ENCODE measurements at regions not wholly inside any gene's neighbourhood (a gene's known extent, or its start where the extent isn't known, plus 50 kb on each side); places are given as distances from the start of the nearest gene placed in this dataset.
"Not testable (repeated sequence)": the region's sequence is repeated elsewhere in the genome, so short reads cannot be mapped to it uniquely, and the experiment has no call there.

DNA sequence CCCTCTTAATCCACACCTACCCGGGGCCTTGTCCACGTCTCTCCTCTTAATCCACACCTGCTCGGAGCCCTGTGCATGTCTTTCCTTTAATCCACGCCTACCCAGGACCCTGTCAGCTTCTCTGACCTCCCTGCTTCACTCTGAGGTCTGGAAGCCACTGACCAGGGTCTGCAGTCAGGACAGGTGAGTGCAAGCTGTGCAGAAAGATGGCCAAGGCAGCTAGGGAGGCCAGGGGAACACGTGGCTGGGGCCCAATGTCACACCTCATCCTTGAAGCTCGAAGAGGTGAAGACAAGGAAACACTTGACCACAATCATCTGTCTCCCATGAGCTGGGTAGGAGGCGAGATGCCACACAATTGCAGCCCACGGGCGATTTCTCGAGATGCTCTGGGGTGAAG is 1516.9 kb downstream of the BRD1 start:
- DNase-seq = no peak

DNA sequence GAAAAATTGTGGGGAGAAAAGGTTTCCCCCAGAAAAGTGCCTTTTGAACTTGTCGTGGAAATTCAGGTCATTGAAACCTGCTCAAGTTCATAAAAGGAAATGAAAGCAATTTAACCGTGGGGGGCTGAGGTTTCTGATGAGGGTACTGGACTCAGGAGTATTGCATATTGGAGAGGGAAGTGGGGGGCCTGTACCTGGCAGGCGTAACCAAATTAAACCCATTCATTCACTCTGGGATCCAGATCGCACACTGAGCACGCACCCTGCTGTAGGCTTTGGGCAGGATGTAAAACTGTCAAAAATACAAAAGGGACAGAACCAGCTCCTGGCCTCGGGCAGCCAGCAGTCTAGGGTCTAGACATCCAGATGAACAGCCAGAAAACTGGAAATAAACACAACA is 1517.4 kb downstream of the BRD1 start:
- no peak for DNase-seq

DNA sequence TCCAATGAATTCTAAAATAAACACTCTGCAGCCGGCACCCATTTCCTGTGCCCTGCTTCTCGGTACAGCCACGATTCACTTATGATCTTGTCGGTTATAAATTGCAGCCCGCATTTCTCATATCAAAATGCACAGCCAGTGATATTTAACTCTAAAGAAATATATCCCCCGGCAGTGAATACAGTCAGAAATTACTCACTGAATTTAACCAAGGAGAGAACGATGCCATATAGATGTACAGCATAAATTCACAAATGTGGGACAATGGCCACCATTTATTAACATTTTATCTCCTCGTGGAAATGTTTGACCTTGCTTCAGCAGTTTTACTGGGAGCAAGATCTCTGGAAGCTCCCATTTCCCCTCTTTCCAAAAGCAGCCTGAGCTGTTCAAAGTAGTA is 1517.8 kb downstream of the BRD1 start:
- DNase-seq = no peak

DNA sequence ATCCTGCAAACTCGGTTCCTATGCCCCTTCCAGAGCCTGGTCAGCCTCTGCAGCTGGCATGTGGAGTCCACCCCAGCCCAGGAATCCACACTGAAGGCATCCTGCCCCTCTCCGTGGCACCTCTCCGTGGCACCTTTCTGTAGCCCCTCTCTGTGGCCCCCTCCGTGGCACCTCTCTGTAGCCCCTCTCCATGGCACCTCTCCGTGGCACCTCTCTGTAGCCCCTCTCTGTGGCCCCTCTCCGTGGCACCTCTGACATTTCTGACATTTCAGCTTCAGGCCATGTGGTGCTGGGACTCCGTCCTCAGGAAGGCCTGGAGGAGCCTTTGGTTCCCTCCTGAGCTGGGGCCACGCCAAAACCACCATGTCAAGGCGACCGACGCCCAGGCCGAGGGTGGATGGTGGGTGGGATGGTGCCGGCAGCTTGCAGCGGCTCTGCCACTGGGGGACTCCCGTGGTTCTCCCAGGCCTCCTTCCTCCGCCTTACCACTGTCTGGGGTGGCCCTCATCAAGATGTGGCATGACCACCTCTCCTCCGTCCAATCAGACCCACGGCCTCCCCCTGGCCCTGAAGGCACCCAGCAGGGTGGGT is 1518.5 kb downstream of the BRD1 start:
- DNase-seq = no peak

DNA sequence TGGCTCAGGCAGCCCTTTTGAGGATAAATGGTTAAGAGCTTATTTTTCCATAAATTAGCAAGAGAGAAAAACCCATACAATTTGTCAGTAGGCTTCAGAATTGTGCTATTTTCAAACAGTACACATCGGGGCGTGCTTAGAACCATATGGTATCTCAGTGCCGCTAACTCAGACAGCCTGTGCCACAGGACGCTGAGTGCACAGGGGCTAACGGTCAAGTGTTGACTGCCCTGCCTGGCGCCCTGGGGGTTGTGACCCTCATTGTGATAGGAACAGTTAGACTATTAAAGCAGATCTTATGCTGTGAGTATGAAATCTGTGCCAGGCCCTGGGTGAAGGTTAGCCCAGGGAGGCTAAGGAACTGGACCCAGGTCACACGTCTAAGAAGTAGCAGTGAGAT is 1519.7 kb downstream of the BRD1 start:
- DNase-seq = no peak

DNA sequence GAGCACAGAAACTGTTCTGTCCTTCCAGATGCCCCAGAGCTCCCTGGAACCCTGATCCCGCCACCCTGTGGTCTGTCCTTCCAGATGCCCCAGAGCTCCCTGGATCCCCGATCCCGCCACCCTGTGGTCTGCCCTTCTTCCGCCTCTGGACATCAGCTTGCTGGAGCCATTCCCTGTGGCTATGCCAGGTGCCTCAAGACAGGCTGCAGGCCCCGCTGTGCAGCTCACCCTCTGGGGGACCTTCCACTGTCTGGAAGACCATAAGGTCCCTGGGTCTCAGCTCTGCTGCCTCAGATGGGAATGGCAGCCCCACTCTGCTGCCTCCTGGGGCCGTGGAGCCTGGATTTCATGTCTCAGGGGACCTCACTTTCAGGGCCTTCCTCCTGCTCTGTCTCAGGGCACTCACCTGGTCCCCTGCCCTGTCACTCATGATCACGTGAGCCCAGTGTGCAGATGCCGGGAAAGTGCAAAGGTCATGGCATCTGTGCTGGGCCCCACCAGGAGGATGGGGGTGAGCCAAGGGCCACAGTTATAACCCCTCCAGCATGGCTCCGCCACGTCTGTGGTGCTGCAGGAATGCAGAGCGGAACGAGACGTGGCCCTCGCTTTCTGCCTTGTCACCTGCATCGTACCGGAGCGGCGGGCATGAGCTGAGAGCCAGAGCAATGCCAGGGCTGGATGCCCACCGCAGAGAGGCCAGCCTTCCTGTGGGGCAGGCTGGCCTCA is 1520.7 kb downstream of the BRD1 start:
- DNase-seq = no peak

DNA sequence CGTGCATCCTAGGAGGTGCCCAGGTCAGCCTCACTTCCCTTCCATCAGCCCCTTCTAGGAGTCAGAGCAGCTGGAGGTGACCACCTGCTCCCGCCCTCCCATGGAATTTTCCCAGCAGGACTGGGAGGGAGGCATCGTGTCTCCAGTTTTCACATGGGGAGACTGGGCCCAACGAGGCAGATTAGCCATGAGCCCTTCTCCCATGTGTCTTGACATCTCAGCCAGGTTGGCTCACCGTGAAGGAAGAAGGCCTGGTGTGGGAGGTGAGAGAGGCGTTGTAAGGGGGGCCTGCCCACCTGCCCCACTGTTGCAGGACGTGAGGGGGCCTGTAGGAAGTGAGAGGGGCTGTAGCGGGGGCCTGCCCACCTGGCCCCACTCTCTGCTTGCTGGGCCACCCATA is 1521.4 kb downstream of the BRD1 start:
- DNase-seq = no peak

DNA sequence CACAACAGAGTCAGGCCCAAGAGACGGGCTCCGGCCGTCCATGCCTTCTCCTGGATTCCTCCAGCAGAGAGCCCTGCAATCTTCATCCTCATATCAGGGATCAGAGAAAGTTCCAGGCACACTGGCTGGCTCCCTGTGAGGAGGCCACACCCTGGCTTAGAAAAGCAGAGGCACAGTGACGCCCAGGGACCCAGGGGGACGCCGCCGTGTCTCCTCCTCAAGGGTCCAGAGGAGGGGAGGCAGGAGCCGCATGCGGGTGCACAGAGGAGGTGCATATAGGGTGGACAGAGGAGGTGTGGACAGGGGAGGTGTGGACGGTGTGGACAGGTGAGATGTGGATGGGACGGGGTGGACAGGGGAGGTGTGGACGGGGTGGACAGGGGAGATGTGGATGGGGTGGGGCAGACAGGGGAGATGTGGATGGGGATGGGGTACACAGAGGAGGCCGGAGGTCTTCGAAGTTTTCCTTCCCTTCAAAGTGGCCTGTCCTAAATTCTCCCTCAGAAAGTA is 1521.9 kb downstream of the BRD1 start:
- DNase-seq = no peak

DNA sequence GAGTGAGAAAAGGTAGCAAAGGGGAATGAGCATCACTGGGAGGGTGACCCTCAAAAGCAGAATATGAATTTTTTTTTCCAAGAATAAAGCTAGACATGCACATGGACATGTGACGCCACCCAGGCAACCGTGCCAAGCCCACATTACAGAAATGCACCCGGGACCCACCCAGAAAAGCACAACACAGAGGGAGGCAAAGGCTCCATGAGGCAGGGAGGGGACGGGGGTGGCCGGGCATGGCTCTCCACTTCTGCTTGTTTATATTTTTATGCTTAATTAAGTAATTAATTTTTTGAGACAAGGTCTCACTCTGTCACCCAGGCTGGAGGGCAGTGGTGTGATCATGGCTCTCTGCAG is 1524.3 kb downstream of the BRD1 start:
- no peak for DNase-seq

DNA sequence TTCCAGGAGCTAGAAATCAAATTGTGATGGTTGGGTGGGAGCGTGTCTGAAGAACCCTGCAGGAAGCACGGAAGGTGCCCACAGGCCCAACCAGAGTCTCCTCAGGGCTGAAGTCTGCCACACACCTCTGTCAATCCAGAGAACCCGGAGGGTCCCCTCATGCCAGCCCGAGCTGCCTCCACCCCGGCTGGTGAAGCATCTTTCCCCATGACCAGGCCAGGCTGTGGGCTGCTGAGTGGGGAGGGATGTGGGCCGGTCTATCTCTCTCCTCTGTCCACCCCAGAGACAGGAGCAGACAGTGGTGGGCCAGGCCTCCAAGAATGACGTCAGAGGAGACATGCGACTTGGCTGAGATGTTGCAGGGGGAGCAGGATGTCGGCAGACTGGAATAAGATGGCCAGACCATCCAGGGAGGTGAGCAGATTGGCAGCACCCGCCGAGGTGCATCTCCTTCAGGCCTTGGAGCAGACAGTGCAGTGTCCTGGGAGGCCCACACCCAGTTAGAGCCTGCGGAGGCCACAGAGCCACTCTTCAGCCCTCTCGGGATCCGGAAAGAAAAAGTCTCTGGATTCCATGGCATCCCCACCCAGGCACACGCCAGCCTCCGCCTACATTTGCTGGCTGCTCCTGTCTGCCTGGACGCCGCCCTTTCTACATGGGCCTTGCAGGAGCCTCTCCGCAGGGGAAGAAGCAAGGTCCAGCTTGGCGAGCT is 1524.9 kb downstream of the BRD1 start:
- no peak for DNase-seq

DNA sequence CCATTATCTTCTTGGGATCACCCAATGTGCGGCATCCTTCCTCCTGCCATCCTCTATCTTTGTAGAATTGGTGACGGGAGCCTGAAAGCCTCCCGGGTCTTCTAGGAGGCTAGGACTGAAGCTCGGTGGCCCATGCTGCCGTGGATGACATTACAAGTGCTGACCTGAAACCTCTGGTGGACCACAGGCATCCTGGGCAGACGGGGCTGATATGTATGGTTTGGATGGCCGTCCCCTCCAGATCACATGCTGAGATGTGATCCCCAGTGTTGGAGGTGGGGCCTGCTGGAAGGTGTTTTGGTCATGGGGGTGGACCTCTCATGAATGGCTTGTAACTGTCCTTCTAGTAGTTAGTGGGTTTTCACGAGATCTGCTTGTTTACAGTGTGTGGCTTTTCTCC is 1525.8 kb downstream of the BRD1 start:
- no peak for DNase-seq

DNA sequence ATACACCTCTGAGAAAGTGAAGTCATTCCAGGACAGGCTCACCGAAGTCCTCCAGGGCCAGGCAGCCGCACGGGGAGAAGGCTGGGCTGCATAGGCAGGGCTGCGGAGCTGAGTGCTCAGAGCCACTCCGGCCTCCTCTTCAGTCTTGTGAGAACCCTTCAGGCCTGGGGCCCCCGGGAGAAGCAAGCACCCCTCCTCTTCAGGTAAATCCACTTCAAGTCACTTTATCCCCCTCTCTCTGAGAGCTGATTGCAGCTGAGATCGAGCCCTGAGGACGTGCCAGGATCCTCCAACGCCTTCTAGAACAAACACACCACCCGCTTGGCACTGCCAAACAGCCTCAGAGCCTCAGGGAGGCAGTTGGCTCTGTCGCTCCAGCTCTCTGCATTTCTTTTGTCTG is 1526.3 kb downstream of the BRD1 start:
- DNase-seq = no peak

DNA sequence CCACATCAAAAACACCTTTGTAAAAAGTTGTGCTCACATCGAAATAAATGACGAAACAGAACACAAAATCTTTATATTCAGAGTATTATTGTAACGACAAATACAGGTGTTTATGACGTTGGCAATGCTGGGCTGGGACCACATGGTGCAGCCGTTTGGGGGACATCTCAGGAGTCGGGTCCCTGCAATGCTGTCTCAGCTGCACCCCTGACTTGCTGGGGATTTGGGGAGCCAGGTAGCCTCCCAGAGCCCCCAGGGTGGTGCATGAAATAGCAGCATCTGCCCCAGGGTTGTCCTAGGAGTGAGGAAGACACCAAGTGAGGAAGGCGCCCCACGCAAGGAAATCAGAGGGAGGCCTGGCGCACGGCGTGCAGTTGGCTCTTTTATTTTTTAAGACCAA is 1526.8 kb downstream of the BRD1 start:
- no peak for DNase-seq

DNA sequence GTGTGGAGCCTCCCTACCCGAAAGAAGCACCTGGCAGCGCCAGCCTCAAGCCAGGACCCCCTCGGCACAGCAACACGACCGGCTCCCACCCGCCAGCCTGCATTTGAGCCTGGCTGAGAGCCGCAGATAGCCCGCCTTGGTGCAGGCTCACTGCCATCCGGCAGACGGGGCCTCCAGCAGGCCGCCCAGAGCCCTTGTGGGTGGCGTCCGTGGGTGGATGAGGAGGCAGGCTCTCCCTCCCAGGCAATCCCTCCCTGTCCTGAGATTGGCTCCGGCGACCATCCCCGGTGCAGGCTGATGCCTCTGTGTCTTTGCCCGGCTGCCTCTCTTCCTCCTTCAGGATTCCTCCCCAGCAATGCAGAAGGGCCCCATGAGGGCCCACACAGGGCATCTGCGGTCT is 1527.9 kb downstream of the BRD1 start:
- DNase-seq = no peak

DNA sequence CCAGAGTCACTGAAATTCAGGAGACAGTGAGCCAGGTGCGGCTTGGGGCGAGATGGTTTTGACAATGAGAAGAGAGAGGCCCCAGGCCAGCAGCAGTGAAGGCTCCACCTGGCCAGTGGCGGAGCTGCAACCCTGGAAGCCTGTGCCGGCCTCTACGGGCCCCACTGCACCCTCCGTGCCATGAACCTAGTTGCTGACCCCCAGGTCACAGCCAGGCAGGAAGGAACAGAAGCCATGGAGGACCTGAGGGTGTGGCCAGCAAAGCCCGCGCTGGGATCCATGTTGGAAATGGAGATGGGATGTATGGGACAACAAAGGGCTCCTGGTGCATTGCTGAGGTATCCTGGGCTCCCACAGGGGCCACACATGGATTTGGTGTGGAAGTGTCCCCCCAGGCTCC is 1528.5 kb downstream of the BRD1 start:
- DNase-seq = no peak

DNA sequence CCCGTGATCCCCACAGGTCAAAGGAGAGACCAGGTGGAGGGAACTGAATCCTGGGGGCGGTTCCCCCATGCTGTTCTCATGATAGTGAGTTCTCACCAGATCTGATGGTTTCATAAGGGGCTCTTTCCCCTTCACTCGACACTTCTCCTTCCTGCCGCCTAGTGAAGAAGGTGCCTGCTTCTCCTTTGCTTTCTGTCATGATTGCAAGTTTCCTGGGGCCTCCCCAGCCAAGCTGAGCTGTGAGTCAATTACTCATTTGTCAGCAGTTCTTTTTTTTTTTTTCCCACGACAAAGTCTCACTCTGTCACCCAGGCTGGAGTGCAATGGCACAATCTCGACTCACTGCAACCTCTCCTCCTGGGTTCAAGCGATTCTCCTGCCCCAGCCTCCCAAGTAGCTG is 1530.4 kb downstream of the BRD1 start:
- no peak for DNase-seq

DNA sequence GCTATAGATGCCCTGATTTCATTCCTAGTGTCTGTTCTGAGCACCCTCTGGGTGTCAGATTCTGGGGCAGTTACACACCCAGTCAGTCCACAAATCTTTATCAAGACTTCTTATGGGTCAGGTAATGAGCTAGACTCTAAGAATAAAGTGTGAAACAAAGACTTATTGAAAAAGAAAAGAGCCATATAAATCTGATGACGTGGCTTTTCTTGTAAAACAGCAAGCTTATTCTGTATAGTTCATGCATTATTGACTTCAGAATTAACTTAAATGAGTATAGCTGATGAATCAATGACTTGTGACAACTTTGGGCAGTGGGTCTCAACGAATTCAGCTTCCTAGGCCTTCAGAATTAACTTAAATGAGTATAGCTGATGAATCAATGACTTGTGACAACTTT is 1527.5 kb downstream of the TBC1D22A start:
- DNase-seq = not testable (repeated sequence)

DNA sequence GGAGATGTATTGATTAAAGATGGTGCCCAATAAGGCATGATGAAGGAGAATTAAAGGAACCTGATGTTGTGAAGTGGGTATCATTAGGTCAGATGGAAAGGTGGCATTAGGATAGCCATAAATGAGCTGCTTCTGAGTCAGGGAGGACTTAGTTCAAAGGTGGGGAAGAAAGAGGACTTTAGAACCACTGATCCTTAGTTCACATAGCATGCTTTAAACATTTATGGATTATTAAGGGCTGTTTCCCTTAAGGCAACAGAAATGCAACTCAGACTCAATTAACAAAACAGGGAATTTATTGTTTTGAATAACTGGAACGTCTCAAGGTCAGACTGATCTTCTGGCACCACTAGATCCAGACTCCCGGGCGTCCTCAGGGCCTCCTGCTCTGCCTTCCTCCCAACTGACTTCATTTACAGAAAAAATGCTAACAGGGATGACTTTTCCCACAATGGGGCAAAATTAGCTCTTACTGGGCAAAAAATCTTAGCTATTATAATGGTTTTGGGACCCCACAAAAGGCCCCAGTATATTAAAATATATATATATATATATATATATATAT is 1526.0 kb downstream of the TBC1D22A start:
- DNase-seq = no peak

DNA sequence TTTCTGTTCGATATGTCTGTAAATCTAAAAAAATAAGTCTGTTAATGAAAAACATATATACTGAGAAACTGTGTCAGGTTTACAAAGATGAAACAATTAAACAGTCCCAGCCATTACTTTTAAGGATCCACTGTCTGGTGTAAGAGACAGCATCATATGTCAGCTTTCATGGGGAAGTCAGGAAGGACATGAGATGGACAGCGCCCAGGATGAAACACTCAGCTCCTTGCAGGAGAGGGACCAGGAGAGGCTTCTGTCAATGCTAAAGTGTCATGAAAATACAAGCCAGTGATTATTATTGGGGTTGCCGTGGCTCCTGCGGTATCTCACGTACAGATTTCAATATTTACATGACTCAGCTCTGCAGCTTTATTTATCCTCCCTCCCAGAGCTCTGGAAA is 1524.6 kb downstream of the TBC1D22A start:
- no peak for DNase-seq

DNA sequence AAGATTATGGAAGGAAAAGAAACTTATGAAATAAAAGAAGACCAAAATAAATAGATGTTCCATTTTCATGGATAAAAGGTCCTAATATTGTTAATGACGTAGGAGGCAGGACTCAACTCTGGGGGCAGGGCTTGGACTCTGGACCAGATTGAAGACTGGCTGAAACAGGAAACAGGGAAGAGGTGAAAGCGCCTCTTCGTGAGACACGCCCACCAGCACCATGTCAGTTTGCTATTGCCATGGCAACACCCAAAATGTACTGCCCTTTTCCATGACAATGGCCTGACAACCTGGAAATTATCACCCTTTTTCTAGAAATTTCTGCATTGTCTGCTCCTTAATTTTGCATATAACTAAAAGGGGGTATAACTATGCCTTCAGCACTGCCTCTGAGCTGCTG is 1522.2 kb downstream of the TBC1D22A start:
- DNase-seq = no peak

DNA sequence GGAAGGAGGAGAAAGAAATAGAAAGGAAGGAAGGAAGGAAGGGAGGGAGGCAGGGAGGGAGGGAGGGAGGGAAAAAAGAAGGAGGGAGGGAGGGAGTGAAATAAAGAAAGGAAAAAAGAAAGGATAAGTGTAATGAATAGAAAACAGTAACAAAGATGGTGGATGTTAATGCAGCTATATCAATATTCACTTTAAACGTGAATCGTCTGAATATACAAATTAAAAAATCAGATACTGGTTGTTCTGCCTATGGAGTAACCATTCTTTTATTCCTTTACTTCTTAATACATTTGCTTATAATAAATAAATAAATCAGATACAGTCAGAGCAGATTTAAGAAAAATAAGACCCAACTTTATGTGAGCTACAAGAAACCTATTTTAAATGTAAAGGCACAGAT is 1520.4 kb downstream of the TBC1D22A start:
- DNase-seq = no peak

DNA sequence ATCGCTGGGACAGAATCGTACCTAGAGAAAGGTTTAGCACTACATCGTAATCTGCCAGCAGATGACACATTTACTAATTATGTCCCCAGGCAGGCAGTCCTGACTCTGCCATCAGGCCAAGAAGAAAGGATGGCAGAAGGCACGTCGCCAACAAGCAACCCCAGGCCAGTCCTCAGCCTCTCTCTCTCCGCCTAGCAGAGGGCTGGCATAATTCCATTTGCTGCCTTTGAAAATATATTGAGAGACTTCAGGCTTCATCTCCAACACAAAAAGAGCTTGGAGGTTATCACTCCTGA is 1517.0 kb downstream of the TBC1D22A start:
- peak; percentile 72 to 74 for DNase-seq

DNA sequence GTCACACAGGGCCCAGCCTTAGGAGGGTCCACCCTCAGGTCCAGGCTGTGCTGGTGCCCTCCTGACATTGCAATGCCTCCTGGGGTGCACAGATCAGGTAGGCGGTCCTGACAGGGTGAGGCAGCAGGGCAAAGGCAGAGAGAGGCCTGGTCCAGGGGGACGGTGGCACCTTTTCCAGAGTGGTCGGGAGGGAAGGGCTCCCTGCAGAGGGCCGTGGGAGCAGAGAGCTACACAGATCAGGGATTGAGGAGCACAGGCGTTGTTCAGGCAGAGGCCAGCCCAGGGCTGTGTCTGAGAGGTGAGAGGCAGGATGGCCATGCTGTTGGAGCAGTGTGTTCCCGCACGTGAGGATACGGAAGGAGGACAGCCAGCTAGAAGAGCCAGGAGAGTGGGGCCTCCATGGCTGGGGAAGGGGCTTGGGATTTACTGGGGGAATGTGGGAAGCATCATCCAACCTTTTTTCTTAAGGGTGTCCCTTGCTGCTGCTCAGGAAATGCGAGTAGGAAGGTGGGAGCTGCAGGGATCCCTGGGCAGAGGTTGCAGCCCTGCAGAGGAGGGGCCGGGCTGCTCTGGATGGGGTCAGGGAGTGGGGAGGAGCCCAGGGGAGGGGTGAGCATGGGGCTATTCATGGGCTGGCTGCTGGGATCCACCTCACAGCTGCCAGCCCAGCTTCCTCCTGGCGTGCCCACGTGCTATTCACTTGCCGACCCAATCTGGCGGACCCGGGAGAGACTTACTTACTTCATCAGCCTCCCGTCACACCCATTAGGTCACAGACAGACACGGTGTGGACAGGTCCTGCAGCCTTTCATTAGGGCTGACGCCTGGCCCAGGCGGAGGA is 1516.4 kb downstream of the TBC1D22A start:
- peak; percentile 70 to 74 for DNase-seq
